Activated CD8-positive, alpha-beta T cell treated with anti-CD3 and anti-CD28 coated beads, Interleukin-2, amount 10 ng/mL, durations not matched to agents 7 days and 5 days (primary cell): ENCODE measurements at regions not wholly inside any gene's neighbourhood (a gene's known extent, or its start where the extent isn't known, plus 50 kb on each side); places are given as distances from the start of the nearest gene placed in this dataset.

ENCODE experiments used
- ATAC-seq: fragments of 150-1000 bp; cut with Tn5 transposase; one replicate; pipeline ENCODE4 v1.10.0; 2021; ENCODE audit warnings: moderate library complexity
- CTCF ChIA-PET: fragments of 350-600 bp; sonication (Branson Sonifier 250); formaldehyde crosslinking; loops from one replicate; lab custom pipeline; 2021; ENCODE audit warnings: antibody characterized with exemption; lab: Charles Lee
- POLR2A ChIA-PET: fragments of 350-600 bp; sonication (Branson Sonifier 250); formaldehyde crosslinking; loops from one replicate; lab custom pipeline; 2021; ENCODE audit warnings: antibody characterized with exemption; lab: Charles Lee
- DNase-seq: peaks from one replicate; pipeline ENCODE4 v3.0.0-alpha.2; 2020
- H3K27ac Mint-ChIP-seq: one replicate; pipeline ENCODE4 v1.8.0; 2021; ENCODE audit warnings: mild to moderate bottlenecking, mixed read lengths
- H3K27me3 Mint-ChIP-seq: one replicate; pipeline ENCODE4 v1.8.0; 2021; ENCODE audit warnings: low read depth, mixed read lengths
- H3K36me3 Mint-ChIP-seq: one replicate; pipeline ENCODE4 v1.8.0; 2021; ENCODE audit warnings: low read depth, mixed read lengths
- H3K4me1 Mint-ChIP-seq: one replicate; pipeline ENCODE4 v1.8.0; 2021; ENCODE audit warnings: low read depth, mixed read lengths
- H3K4me3 Mint-ChIP-seq: one replicate; pipeline ENCODE4 v1.8.0; 2021; ENCODE audit warnings: mild to moderate bottlenecking, mixed read lengths
- H3K9me3 Mint-ChIP-seq: one replicate; pipeline ENCODE4 v1.8.0; 2022; ENCODE audit warnings: mixed read lengths; ENCODE audit not compliant: insufficient read depth

DNA sequence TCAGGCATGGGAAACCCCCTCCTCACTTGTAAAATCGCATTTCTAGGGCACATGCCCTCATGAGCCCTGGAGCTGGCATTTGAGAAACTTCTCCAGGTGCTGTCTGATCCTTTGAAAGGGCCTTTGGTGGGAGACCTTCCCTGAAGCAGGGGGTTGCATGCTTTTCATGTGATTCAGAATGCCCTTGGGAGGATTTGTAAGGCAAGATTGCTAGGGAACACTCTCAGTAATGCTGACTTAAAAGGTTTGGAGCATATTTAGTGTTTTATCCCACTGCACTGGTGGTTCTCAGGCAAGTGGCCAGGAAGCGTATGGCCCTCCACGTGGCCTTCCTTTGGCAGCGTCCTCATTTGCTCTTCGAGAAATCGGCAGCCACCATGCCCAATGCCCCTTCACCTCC is 164.1 kb downstream of the ARRDC4 start:
- Mint-ChIP-seq H3K27me3 (peaks cover 3% of the 10 kb centered on the region), H3K27ac (no peak overlapping the region), H3K9me3 (no peaks in the 10 kb centered on the region), H3K4me1 (no peaks in the 10 kb centered on the region), H3K36me3 (no peaks in the 10 kb centered on the region), H3K4me3 (no peak overlapping the region)
- CTCF ChIA-PET = no interaction called here
- no peak for ATAC-seq
- DNase-seq = no peak
- POLR2A ChIA-PET = no interaction called here

DNA sequence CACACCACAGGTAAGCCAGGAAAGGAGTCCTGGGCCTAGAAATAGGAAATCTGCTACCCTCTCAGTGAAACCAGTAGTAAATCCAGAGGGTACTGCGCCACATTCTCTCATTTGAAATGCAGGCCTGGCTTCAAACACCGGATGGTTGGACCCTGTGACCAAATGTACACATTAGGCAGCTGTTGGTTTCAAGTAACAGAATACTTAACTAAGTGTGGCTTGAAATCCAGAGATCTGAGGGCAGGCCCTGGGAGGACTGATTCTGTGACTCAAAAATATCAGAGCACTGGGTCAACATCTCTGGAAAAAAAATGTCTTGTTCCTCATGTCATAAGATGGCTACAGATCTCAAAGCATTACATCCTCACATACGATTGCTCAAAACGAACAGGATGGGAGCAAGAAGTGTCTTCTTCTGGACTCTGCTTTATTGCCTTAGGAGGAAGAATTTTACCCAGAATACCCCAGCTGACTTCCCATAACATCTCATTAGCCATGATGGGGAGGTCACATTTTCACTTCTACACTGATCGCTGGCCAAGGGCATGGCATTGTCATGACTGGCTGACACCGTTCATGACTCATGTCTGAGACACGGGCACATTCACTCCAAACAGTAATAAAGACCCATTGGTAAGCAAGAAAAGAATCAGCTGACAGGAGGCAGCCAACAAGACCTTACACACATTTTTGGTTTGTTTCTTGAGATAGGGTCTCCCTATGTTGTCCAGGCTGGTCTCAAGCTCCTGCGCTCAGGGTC is 166.0 kb downstream of the ARRDC4 start:
- DNase-seq = no peak
- Mint-ChIP-seq H3K9me3 (no peaks in the 10 kb centered on the region), H3K4me1 (no peaks in the 10 kb centered on the region), H3K36me3 (no peaks in the 10 kb centered on the region), H3K27ac (no peak overlapping the region), H3K27me3 (peaks cover 3% of the 10 kb centered on the region), H3K4me3 (no peak overlapping the region)
- POLR2A ChIA-PET = no interaction called here
- ATAC-seq = no peak
- CTCF ChIA-PET = no interaction called here

DNA sequence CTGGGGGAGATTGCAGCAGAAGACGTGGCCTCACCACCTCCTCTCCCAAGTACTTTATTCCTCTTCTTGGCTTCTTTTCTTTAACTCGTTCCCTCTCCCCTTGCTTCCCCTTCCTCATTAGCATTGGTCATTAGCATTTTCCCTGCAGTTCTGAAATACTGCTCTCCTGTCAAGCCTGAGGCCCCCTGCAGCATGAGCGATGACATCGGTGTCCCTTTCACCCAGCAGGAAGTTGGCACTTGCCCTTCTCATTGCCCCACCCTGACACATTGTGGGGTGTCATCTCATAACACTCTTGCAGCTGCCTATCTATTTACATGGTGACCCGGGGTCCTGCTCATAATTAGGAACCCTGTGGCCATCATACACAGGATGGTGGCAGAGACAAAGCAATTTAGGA is 167.1 kb downstream of the ARRDC4 start:
- ChIA-PET CTCF (no interaction called here), POLR2A (no interaction called here)
- Mint-ChIP-seq H3K36me3 (no peaks in the 10 kb centered on the region), H3K9me3 (no peaks in the 10 kb centered on the region), H3K27me3 (peaks cover 3% of the 10 kb centered on the region), H3K4me3 (no peak overlapping the region), H3K27ac (no peak overlapping the region), H3K4me1 (no peaks in the 10 kb centered on the region)
- no peak for DNase-seq
- ATAC-seq = no peak

DNA sequence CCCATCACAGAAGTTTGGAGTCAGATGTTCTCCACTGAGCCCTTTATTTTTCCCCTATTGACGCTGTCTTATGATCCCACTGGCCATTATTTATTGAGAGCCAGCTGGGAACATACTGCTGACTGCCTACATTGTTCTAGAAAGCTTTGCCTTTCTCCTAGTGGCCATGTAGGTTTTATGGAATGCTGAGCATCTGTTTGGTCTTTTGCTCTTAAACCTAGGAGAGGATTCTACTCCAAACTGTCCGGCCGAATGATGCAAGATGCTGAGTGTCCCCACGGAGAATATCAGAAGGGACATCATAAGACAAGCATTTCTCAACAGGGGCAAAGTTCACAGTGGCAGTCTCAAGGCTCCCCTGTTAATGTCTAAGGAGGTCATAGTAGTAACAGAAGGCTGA is 171.4 kb downstream of the ARRDC4 start:
- H3K36me3 Mint-ChIP-seq = no peaks in the 10 kb centered on the region

DNA sequence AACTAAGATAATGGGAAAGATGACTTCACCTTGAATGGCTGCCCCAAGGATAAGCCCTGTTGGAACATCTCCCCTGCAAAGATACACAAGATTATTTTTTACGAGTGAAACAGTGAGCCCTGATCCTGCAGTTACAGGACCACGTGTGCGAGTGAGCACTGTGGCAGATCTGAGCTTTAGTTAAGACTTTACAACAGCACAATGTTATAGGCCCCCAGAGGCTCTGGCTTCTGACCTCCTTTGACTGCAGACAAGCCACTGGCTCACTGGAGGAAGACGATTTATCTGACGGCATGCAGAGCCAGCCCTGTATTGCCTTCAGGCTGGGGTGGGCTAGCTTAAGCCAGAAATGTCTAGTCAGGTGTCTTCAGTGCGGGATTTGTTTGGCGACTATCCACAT is 174.4 kb downstream of the ARRDC4 start:
- Mint-ChIP-seq H3K27ac (no peak overlapping the region), H3K4me3 (no peak overlapping the region), H3K9me3 (no peaks in the 10 kb centered on the region), H3K27me3 (no peaks in the 10 kb centered on the region), H3K4me1 (no peaks in the 10 kb centered on the region), H3K36me3 (no peaks in the 10 kb centered on the region)
- ChIA-PET CTCF (no interaction called here), POLR2A (no interaction called here)
- DNase-seq (no peak), ATAC-seq (no peak)

More for the DNA sequence above, 171.4 kb downstream of the ARRDC4 start:
- CTCF ChIA-PET = no interaction called here
- POLR2A ChIA-PET = no interaction called here
- Mint-ChIP-seq H3K9me3 (no peaks in the 10 kb centered on the region), H3K4me3 (no peak overlapping the region), H3K27ac (no peak overlapping the region), H3K4me1 (no peaks in the 10 kb centered on the region), H3K27me3 (peaks cover 3% of the 10 kb centered on the region)
- ATAC-seq (no peak), DNase-seq (no peak)

DNA sequence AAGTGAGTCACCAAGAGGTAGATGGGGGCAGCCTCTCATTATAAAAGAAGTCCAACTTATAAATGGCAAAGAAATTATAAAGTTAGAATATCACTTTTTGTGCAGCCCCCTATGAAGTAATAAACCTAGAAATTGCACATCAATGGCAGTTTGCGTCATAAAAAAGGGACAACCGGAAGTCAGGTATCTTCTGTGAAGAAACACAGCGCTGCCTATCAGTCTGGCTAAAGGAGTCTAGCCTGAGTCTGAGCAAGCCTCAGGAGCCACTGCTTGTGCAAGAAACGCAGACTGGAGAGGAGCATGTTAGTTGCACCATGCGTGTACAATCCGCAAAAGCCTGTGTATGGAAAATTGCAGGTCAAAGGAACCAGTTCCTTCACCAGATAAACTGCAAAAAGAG is 178.4 kb downstream of the ARRDC4 start:
- H3K4me3 Mint-ChIP-seq = no peak overlapping the region
- ChIA-PET CTCF (no interaction called here), POLR2A (no interaction called here)
- no peaks in the 10 kb centered on the region for H3K4me1 Mint-ChIP-seq
- no peaks in the 10 kb centered on the region for H3K9me3 Mint-ChIP-seq
- no peak overlapping the region for H3K27ac Mint-ChIP-seq
- H3K36me3 Mint-ChIP-seq = no peaks in the 10 kb centered on the region
- no peaks in the 10 kb centered on the region for H3K27me3 Mint-ChIP-seq
- ATAC-seq (no peak), DNase-seq (no peak)

DNA sequence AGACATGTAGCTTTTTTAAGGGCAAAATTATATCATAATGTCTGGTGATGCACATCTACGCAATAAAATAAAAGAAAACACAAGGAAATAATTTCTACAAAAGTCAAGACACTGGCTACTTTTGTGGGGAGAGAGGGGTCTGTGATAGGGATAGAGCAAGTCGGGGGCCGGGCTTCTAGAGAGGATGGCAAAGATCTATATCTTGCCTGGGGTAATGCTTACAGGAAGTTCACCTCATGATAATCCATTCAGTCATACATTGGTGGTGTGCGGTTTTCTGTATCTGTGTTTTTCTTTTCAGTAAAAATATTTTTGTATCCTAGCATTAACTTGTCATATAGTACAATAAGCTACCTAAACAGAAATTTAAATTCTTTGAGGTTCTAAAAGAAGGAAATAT is 178.8 kb downstream of the ARRDC4 start:
- no peak for DNase-seq
- ATAC-seq = no peak
- Mint-ChIP-seq H3K4me1 (no peaks in the 10 kb centered on the region), H3K36me3 (no peaks in the 10 kb centered on the region), H3K4me3 (no peak overlapping the region), H3K27me3 (no peaks in the 10 kb centered on the region), H3K9me3 (no peaks in the 10 kb centered on the region), H3K27ac (no peak overlapping the region)
- ChIA-PET CTCF (no interaction called here), POLR2A (no interaction called here)

DNA sequence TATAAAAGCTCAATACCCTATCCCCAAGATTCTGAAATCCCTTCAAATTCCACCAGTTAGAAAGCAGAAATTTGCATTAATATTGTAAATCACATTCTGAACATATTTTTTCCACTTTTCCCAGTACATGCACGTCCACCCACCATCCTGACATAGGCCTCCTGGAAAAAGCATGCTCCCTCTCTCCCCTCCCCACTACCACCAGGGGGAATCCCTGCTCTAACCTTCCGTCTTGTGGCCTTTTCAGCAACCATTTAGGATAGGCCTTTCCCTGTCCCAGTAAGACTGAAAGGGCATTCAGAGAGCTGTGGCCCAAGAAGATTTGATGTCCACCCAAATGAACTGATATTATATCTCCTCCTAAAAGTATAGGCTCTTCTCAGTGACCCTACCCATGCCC is 182.1 kb downstream of the ARRDC4 start:
- Mint-ChIP-seq H3K4me3 (no peak overlapping the region), H3K27me3 (no peaks in the 10 kb centered on the region), H3K9me3 (no peaks in the 10 kb centered on the region), H3K27ac (no peak overlapping the region), H3K36me3 (no peaks in the 10 kb centered on the region), H3K4me1 (no peaks in the 10 kb centered on the region)
- DNase-seq = no peak
- ATAC-seq = no peak
- POLR2A ChIA-PET = interaction anchor here (1.2 kb wide), 1 partner anchor 9 kb away, joined by 3 read pairs; no protein-coding TSS in a partner anchor
- CTCF ChIA-PET = no interaction called here

DNA sequence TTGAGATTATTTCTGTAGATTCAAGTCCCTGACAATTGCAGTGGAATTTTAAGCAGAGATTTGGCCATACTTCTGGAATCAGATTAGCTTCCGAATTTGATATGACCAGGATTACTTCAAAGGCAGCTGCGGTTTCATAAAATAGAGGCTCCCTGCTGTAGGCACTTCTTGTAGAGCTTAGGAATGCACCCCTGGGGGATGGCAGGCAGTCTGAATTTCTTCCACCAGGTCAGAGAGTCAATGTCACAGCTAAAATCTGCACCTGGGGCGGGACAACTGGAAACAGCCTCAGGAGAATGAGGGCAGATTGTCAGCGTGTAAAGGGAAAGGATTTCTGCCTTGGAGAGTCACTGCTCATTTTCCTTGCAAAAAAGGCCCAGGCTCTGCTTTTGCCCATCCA is 182.6 kb downstream of the ARRDC4 start:
- H3K36me3 Mint-ChIP-seq = no peaks in the 10 kb centered on the region
- H3K4me3 Mint-ChIP-seq = no peak overlapping the region
- H3K4me1 Mint-ChIP-seq = no peaks in the 10 kb centered on the region
- DNase-seq (no peak), ATAC-seq (no peak)
- POLR2A ChIA-PET = interaction anchor here (1.2 kb wide), 1 partner anchor 9 kb away, joined by 3 read pairs; no protein-coding TSS in a partner anchor
- CTCF ChIA-PET = no interaction called here
- H3K27ac Mint-ChIP-seq = no peak overlapping the region
- H3K27me3 Mint-ChIP-seq = no peaks in the 10 kb centered on the region
- H3K9me3 Mint-ChIP-seq = no peaks in the 10 kb centered on the region

DNA sequence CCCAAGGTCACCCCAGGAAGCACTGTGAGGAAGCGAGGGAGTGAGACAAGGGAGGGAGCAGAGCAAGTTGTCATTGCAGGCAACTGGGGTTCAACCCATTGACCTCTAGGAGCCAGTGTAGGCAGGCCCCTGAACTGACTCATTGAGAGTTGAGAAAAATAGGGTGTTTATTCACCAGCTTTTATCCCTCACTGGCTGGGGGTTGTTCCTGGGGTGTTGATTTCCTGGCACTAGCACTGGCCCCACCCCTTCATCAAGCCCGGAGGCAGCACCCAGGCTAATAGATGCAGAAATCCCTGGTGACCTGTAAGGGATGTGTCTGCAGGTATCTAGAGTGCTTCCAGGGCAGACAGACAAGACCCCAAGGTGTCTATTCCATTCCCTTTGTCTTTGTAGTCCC is 183.9 kb downstream of the ARRDC4 start:
- H3K4me1 Mint-ChIP-seq = no peaks in the 10 kb centered on the region
- DNase-seq = no peak
- no peaks in the 10 kb centered on the region for H3K9me3 Mint-ChIP-seq
- no peak overlapping the region for H3K27ac Mint-ChIP-seq
- H3K27me3 Mint-ChIP-seq = peaks cover 4% of the 10 kb centered on the region
- no peak for ATAC-seq
- CTCF ChIA-PET = no interaction called here
- H3K4me3 Mint-ChIP-seq = no peak overlapping the region
- no peaks in the 10 kb centered on the region for H3K36me3 Mint-ChIP-seq
- POLR2A ChIA-PET = no interaction called here

DNA sequence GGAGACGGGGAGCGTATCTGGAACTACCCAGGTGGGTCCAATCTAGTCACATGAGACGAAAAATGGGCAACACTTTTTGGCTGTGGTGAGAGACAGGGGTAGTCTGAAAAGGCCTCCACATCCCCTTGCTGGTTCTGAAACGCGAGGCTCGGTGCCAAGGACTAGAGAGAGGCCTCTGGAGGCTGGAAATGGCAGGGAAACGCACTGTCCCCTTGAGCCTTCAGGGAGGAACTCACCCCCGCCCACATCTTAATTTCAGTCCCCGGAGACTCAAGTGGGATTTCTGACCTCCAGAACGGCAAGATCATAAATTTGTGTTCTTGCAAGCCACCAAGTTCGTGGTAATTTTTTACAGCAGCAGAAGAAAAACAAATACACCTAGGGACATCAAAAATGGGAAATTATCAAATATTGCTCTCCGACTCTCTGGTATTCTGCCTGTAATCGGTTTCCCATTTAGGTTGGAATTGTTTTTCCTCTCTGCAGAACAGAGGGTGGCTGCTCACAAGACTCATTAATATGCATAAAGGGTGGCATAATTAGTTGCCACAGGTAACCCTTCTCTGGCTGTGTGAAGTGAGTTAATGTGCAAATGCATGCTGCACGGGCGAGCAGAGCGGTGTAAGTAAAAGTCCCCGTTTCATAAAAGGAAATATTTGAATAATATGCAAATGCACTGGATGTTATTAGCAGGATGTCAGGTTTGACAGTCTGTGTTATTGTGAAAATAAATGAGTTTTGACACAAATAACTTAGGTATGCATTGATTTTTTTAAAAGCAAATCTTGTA is 185.7 kb downstream of the ARRDC4 start:
- no peaks in the 10 kb centered on the region for H3K9me3 Mint-ChIP-seq
- H3K4me1 Mint-ChIP-seq = no peaks in the 10 kb centered on the region
- POLR2A ChIA-PET = no interaction called here
- no peaks in the 10 kb centered on the region for H3K36me3 Mint-ChIP-seq
- ATAC-seq (no peak), DNase-seq (no peak)
- CTCF ChIA-PET = no interaction called here
- H3K27me3 Mint-ChIP-seq = peaks cover 6% of the 10 kb centered on the region
- H3K27ac Mint-ChIP-seq = no peak overlapping the region
- no peak overlapping the region for H3K4me3 Mint-ChIP-seq

DNA sequence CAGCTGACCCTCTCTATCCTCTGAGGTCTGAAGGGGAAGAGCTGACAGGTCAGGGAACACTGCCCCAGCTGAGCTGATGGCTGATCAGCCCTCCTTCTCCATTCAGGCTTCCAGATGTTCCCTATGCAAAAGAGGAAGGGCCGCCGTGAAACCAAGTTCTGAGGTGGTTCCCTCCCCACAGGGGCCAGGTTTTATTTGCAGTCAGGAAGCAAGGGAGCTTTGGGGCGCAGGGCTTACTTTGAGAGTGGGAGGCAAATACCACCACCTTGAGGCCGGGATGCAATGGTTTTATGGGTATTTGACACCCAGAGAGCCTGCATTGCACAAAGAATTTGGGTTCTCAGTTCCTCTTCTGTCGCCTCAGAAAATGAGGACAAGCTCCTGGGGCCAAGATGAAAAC is 186.9 kb downstream of the ARRDC4 start:
- ChIA-PET CTCF (no interaction called here), POLR2A (no interaction called here)
- Mint-ChIP-seq H3K27me3 (peaks cover 6% of the 10 kb centered on the region), H3K9me3 (no peaks in the 10 kb centered on the region), H3K4me1 (no peaks in the 10 kb centered on the region), H3K27ac (no peak overlapping the region), H3K4me3 (no peak overlapping the region), H3K36me3 (no peaks in the 10 kb centered on the region)
- no peak for ATAC-seq
- DNase-seq = no peak
